ENCODE measurements at regions not wholly inside any gene's neighbourhood (a gene's known extent, or its start where the extent isn't known, plus 50 kb on each side); places are given as distances from the start of the nearest gene placed in this dataset.

- Histone ChIP-seq H3K27ac (no peak overlapping the region), H3K4me1 (peaks cover 0 to 9% (median 0%) of the 10 kb centered on the region in 3 donors), H3K9me3 (no peaks in the 10 kb centered on the region), H3K4me3 (no peak overlapping the region), H3K36me3 (no peaks in the 10 kb centered on the region), H3K27me3 (no peaks in the 10 kb centered on the region)
- intact Hi-C loops (cut with DNase I), result no loop called here
- 78 to 88% methylated on average over 4 of the region's 4 CpGs for WGBS, 2 donors
- no peak for DNase-seq
- no peak for TF ChIP-seq POLR2A (IDR thresholded peaks at IDR 0.05)
- no peak for TF ChIP-seq CTCF (IDR thresholded peaks at IDR 0.05)
Measured at GRCh38 chr15:39447881-39448280, 133.0 kb upstream of the THBS1 start.

- intact Hi-C loops (cut with DNase I), result no loop called here
- H3K4me3 ChIP-seq, result no peak overlapping the region
- peaks cover 0 to 13% (median 0%) of the 10 kb centered on the region in 3 donors for H3K4me1 ChIP-seq
- 84 to 93% methylated on average over 4 of the region's 4 CpGs for WGBS, 2 donors
- DNase-seq, result no peak
- no peak overlapping the region for H3K27ac ChIP-seq
- H3K9me3 ChIP-seq, result no peaks in the 10 kb centered on the region
- no peaks in the 10 kb centered on the region for H3K27me3 ChIP-seq
- TF ChIP-seq CTCF (IDR thresholded peaks at IDR 0.05) (no peak), POLR2A (IDR thresholded peaks at IDR 0.05) (no peak)
- H3K36me3 ChIP-seq, result no peaks in the 10 kb centered on the region
Measured at GRCh38 chr15:39448409-39448808, 132.5 kb upstream of the THBS1 start.

DNA sequence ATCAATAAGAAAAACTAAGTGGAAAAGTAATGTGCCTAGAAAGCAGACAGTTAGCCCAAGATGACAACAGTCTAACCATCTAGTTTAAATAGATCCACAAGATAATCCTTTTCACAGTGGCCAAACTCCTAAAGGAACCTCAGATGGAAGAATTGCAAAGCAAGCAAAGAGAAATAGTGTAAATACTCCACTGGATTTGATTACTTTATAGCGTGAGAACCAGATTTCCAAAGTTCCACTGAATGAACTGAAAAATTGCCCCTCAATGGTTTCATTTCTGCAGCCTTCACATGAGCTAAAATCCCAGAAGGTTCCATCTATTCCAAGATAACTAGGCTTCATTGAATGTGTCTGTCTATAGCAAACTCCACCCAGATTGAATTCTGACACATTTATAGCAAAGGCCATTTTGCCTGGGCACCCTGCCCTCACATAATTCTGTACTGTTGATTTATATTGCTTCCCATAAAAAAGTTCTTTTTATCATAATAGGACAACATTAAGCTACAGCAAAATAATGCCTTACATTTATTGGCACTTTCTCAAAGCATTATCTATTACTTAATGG is 129.7 kb upstream of the THBS1 start:
- TF ChIP-seq POLR2A (IDR thresholded peaks at IDR 0.05) (no peak), CTCF (IDR thresholded peaks at IDR 0.05) (no peak)
- WGBS, 2 donors, result 65 to 67% methylated on average over 1 of the region's 1 CpG
- Histone ChIP-seq H3K27me3 (no peaks in the 10 kb centered on the region), H3K36me3 (no peaks in the 10 kb centered on the region), H3K27ac (no peak overlapping the region), H3K9me3 (no peaks in the 10 kb centered on the region), H3K4me3 (no peak overlapping the region), H3K4me1 (peaks cover 4 to 38% (median 6%) of the 10 kb centered on the region in 3 donors)
- intact Hi-C loops (cut with DNase I), result no loop called here
- no peak for DNase-seq

- Histone ChIP-seq H3K4me1 (peaks cover 4 to 45% (median 12%) of the 10 kb centered on the region in 3 donors), H3K27me3 (no peaks in the 10 kb centered on the region), H3K36me3 (no peaks in the 10 kb centered on the region), H3K27ac (no peak overlapping the region), H3K4me3 (no peak overlapping the region), H3K9me3 (no peaks in the 10 kb centered on the region)
- TF ChIP-seq POLR2A (IDR thresholded peaks at IDR 0.05), result no peak
- no peak for TF ChIP-seq CTCF (IDR thresholded peaks at IDR 0.05)
- DNase-seq, result no peak
- 21 to 35% methylated on average over 7 of the region's 7 CpGs for WGBS, 2 donors
- intact Hi-C loops (cut with DNase I), result no loop called here
Measured at GRCh38 chr15:39451871-39452270, 129.0 kb upstream of the THBS1 start.

GRCh38 chr15:39453620-39454019 is 127.3 kb upstream of the THBS1 start:
- Histone ChIP-seq H3K9me3 (no peaks in the 10 kb centered on the region), H3K27ac (peak overlapping the region in 2 of 4 donors; percentile 17 to 72), H3K4me3 (no peak overlapping the region), H3K4me1 (peaks cover 4 to 50% (median 15%) of the 10 kb centered on the region in 3 donors), H3K36me3 (no peaks in the 10 kb centered on the region), H3K27me3 (no peaks in the 10 kb centered on the region)
- WGBS, 2 donors, result 40 to 53% methylated on average over 4 of the region's 4 CpGs
- intact Hi-C loops (cut with DNase I), result no loop called here
- TF ChIP-seq POLR2A (IDR thresholded peaks at IDR 0.05) (no peak), CTCF (IDR thresholded peaks at IDR 0.05) (no peak)
- DNase-seq, result no peak

Data from esophagus squamous epithelium (tissue), 5 donors.